Activated CD8-positive, alpha-beta T cell treated with anti-CD3 and anti-CD28 coated beads for 36 hours (primary cell): ENCODE measurements at regions not wholly inside any gene's neighbourhood (a gene's known extent, or its start where the extent isn't known, plus 50 kb on each side); places are given as distances from the start of the nearest gene placed in this dataset.

Experiments used
- ATAC-seq: fragments of 200-7000 bp; cut with Tn5 transposase; one replicate; pipeline ENCODE4 v1.10.0; 2021; ENCODE audit warnings: mild to moderate bottlenecking, moderate library complexity
- CTCF ChIA-PET: fragments of 350-600 bp; sonication (Branson Sonifier 250); formaldehyde crosslinking; loops from one replicate; lab custom pipeline; 2021; ENCODE audit warnings: antibody characterized with exemption; lab: Charles Lee
- POLR2A ChIA-PET: fragments of 350-600 bp; sonication (Branson Sonifier 250); formaldehyde crosslinking; loops from one replicate; lab custom pipeline; 2021; ENCODE audit warnings: antibody characterized with exemption; lab: Charles Lee
- DNase-seq: peaks from one replicate; pipeline ENCODE4 v3.0.0-alpha.2; 2020
- H3K27ac Mint-ChIP-seq: one replicate; pipeline ENCODE4 v1.8.0; 2021; ENCODE audit warnings: mild to moderate bottlenecking, mixed read lengths
- H3K27me3 Mint-ChIP-seq: one replicate; pipeline ENCODE4 v1.8.0; 2021; ENCODE audit warnings: mixed read lengths
- H3K36me3 Mint-ChIP-seq: one replicate; pipeline ENCODE4 v1.8.0; 2021; ENCODE audit warnings: low read depth, mixed read lengths
- H3K4me1 Mint-ChIP-seq: one replicate; pipeline ENCODE4 v1.8.0; 2021; ENCODE audit warnings: low read depth, mixed read lengths
- H3K4me3 Mint-ChIP-seq: one replicate; pipeline ENCODE4 v1.8.0; 2021; ENCODE audit warnings: mild to moderate bottlenecking, moderate library complexity, mixed read lengths
- H3K9me3 Mint-ChIP-seq: one replicate; pipeline ENCODE4 v1.8.0; 2021; ENCODE audit warnings: mixed read lengths
- intact Hi-C: fragments of 100-400 bp; cut with micrococcal nuclease; formaldehyde crosslinking; loops from one replicate; pipeline ENCODE4 v1.10.0; 2022
- TF ChIP-seq, protein P1 (sequence below): fragments of 200-600 bp; IDR thresholded peaks from one replicate; pipeline ENCODE4 v1.8.0; 2022; ENCODE audit warnings: antibody characterized with exemption, mild to moderate bottlenecking

DNA sequence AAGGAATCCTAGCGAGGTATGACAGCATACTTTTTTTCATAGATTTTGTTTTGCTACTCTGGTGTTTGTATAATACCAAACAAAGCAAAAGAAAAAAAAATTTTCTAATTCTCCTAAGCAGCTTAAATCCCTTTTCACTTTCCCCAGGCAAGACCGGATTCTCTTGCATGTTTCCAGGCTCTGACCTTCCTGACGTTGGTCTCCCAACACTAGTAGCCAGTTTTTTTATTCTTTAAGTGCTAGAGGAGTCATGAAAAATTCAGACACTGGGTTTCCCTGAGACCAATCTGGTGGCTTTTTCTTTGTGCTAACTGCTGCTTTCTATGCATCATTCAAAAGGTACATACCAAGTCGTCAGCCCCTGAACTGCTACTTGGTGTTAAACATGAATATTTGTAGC, 111.4 kb downstream of the ZNF326 start:
- Mint-ChIP-seq H3K36me3 (no peaks in the 10 kb centered on the region), H3K27me3 (peaks cover 15% of the 10 kb centered on the region), H3K27ac (no peak overlapping the region), H3K4me1 (no peaks in the 10 kb centered on the region), H3K9me3 (no peaks in the 10 kb centered on the region), H3K4me3 (no peak overlapping the region)
- POLR2A ChIA-PET: no interaction called here
- CTCF ChIA-PET: interaction anchor here (1.0 kb wide), 1 partner anchor 18 kb away, joined by 3 read pairs; no protein-coding TSS in a partner anchor
- ATAC-seq (no peak), DNase-seq (no peak)
- TF ChIP-seq, protein P1, sequence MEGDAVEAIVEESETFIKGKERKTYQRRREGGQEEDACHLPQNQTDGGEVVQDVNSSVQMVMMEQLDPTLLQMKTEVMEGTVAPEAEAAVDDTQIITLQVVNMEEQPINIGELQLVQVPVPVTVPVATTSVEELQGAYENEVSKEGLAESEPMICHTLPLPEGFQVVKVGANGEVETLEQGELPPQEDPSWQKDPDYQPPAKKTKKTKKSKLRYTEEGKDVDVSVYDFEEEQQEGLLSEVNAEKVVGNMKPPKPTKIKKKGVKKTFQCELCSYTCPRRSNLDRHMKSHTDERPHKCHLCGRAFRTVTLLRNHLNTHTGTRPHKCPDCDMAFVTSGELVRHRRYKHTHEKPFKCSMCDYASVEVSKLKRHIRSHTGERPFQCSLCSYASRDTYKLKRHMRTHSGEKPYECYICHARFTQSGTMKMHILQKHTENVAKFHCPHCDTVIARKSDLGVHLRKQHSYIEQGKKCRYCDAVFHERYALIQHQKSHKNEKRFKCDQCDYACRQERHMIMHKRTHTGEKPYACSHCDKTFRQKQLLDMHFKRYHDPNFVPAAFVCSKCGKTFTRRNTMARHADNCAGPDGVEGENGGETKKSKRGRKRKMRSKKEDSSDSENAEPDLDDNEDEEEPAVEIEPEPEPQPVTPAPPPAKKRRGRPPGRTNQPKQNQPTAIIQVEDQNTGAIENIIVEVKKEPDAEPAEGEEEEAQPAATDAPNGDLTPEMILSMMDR: no peak
- intact Hi-C loops: no loop called here

DNA sequence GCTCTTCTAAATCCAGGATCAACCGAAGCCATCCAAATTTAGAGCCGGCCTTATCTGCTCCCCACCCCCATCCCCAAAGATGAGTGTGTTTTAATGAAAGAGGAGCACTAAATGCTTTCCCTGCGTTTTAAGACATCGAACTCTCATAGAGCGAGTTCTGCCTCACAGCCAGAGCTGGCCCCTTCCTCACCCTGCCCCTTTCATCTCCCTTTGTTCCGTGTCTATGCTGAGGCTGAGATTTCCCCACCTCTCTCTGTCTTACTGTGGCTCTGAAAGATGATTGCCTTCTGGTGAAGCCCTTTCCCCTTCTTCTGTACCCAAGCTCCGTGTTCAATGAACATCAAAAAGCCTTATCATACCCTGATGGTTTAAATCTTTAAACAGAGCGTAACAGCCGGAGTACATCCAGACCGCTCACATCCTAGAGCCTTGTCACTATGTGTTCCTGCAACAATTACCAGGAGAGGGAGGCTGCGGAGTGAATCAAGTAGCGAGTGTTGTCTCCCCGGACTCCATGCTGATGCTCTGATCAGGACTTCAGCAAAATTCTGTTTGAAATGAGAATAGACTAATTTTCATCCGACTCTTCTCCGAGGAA, 110.1 kb downstream of the ZNF326 start:
- ATAC-seq (no peak), DNase-seq (no peak)
- Mint-ChIP-seq H3K27ac (no peak overlapping the region), H3K27me3 (peaks cover 12% of the 10 kb centered on the region), H3K4me3 (no peak overlapping the region), H3K9me3 (no peaks in the 10 kb centered on the region), H3K36me3 (no peaks in the 10 kb centered on the region), H3K4me1 (no peaks in the 10 kb centered on the region)
- CTCF ChIA-PET: no interaction called here
- POLR2A ChIA-PET: no interaction called here
- TF ChIP-seq, protein P1: no peak
- intact Hi-C loops: no loop called here

DNA sequence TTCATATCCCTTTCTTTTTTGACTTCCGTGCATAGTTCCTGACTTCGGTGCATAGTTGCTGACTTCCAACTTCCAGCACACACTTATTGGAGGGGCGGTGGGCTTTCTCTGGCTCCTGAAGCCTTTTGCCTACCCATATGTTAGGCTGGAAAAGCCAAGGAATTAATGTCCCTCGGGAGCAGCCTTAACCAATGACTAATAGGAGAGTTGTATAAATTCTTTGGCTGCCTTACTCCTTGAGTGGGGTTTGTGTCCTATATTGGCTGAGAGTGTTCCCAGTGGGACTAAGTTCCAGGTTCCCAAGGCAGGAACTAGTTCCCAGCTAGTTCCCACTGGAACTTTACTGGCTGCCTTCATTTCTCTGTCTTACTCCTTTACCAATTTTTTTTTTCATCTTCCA, 105.7 kb downstream of the ZNF326 start:
- no peaks in the 10 kb centered on the region for H3K36me3 Mint-ChIP-seq
- no peaks in the 10 kb centered on the region for H3K4me1 Mint-ChIP-seq
- no peaks in the 10 kb centered on the region for H3K9me3 Mint-ChIP-seq
- DNase-seq (no peak), ATAC-seq (no peak)
- intact Hi-C loops: no loop called here
- ChIA-PET CTCF (interaction anchor here (1.5 kb wide), 1 partner anchor 14 kb away, joined by 5 read pairs; no protein-coding TSS in a partner anchor), POLR2A (no interaction called here)
- no peak overlapping the region for H3K27ac Mint-ChIP-seq
- TF ChIP-seq, protein P1: no peak
- H3K27me3 Mint-ChIP-seq: peaks cover 2% of the 10 kb centered on the region
- no peak overlapping the region for H3K4me3 Mint-ChIP-seq

DNA sequence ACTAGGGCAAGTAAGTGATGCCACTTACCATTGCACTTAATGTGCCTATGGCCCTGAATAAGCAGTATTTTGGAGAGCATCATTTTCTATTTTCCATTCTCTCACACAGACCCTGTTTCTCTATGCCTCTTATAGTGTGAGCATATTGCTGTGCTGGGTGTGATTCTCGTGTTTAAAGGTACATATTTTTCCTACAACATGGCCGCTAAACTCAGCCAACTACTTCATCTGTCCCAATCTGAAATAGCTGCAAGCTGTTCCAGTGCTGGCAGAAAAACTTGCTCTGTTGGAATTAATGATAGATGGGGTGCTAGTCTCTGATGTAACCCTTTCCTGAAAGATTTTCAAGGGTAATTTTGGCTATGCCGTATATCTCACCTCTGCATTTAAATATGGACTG, 97.5 kb downstream of the ZNF326 start:
- ChIA-PET CTCF (no interaction called here), POLR2A (no interaction called here)
- Mint-ChIP-seq H3K4me1 (no peaks in the 10 kb centered on the region), H3K4me3 (no peak overlapping the region), H3K36me3 (no peaks in the 10 kb centered on the region), H3K27ac (no peak overlapping the region), H3K27me3 (peaks cover 19% of the 10 kb centered on the region), H3K9me3 (peaks cover 1% of the 10 kb centered on the region)
- ATAC-seq: no peak
- TF ChIP-seq, protein P1: no peak
- no peak for DNase-seq
- intact Hi-C loops: no loop called here
